Naive B cell (primary cell): ENCODE measurements at regions not wholly inside any gene's neighbourhood (a gene's known extent, or its start where the extent isn't known, plus 50 kb on each side); places are given as distances from the start of the nearest gene placed in this dataset.

Experiments
- ATAC-seq, 2 donors: fragments of 150-1000 bp; cut with Tn5 transposase; 2 replicates each; pipeline ENCODE4 v1.10.0; 2021; ENCODE audit warnings: low read depth in 2 of 2, mild to moderate bottlenecking in 2 of 2, moderate library complexity in 2 of 2
- DNase-seq: peaks from one replicate; pipeline ENCODE4 v3.0.0; 2022
- H3K27ac Mint-ChIP-seq, 6 donors: one replicate each; pipeline ENCODE4 v1.8.0; 2020 to 2022; ENCODE audit warnings: mild to moderate bottlenecking in 6 of 6, mixed read lengths in 6 of 6, moderate library complexity in 5 of 6, inconsistent platforms in 2 of 6
- H3K27me3 Mint-ChIP-seq, 3 donors: one replicate each; pipeline ENCODE4 v1.8.0; 2021 to 2022; ENCODE audit warnings: mixed read lengths in 3 of 3, mild to moderate bottlenecking in 1 of 3
- H3K36me3 Mint-ChIP-seq, 2 donors: one replicate each; pipeline ENCODE4 v1.8.0; 2020 to 2022; ENCODE audit warnings: mixed read lengths in 2 of 2, inconsistent platforms in 1 of 2, mild to moderate bottlenecking in 1 of 2
- H3K4me1 Mint-ChIP-seq, 3 donors: one replicate each; pipeline ENCODE4 v1.8.0; 2020 to 2022; ENCODE audit warnings: mixed read lengths in 3 of 3, inconsistent platforms in 1 of 3, mild to moderate bottlenecking in 1 of 3, moderate library complexity in 1 of 3
- H3K4me3 Mint-ChIP-seq, 8 donors: one replicate each; pipeline ENCODE4 v1.8.0; 2020 to 2022; ENCODE audit warnings: mild to moderate bottlenecking in 8 of 8, mixed read lengths in 8 of 8, moderate library complexity in 8 of 8, inconsistent platforms in 2 of 8
- H3K9me3 Mint-ChIP-seq, 7 donors: one replicate each; pipeline ENCODE4 v1.8.0; 2020 to 2022; ENCODE audit warnings: mixed read lengths in 7 of 7, mild to moderate bottlenecking in 5 of 7, inconsistent platforms in 2 of 7, moderate library complexity in 1 of 7

- no peak overlapping the region for H3K4me3 Mint-ChIP-seq
- H3K4me1 Mint-ChIP-seq, result no peaks in the 10 kb centered on the region
- H3K27ac Mint-ChIP-seq, result no peak overlapping the region
- ATAC-seq (no peak), DNase-seq (no peak)
- no peaks in the 10 kb centered on the region for H3K27me3 Mint-ChIP-seq
- peaks cover 0 to 21% (median 7%) of the 10 kb centered on the region in 7 donors for H3K9me3 Mint-ChIP-seq
- H3K36me3 Mint-ChIP-seq, result no peaks in the 10 kb centered on the region
Observed at GRCh38 chr14:97820781-97821180, 1023.6 kb downstream of the VRK1 start.

GRCh38 chr14:97824218-97824617 is 1027.0 kb downstream of the VRK1 start:
- DNase-seq (no peak), ATAC-seq (no peak)
- H3K27me3 Mint-ChIP-seq, result no peaks in the 10 kb centered on the region
- no peak overlapping the region for H3K4me3 Mint-ChIP-seq
- no peaks in the 10 kb centered on the region for H3K4me1 Mint-ChIP-seq
- H3K27ac Mint-ChIP-seq, result no peak overlapping the region
- H3K36me3 Mint-ChIP-seq, result no peaks in the 10 kb centered on the region
- H3K9me3 Mint-ChIP-seq, result peaks cover 0 to 14% (median 5%) of the 10 kb centered on the region in 7 donors

DNA sequence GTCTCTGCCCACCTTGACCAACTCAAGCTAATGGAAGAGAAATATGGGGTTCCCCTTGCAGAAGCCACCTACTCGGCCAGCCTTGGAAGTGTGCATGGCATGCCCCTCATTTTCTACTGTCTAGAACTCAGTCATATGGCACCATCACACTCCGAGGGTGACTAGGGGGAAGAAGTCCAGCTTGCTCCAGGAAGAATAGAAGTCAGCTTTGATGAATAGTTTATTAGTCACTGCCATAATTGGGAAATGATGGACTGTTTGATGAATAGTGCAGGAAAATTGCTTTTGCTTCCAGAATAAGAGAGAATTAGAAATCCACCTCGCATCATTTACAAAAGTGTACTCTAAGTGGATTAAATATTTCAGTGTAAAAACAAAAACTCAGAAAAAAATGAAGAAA is 1030.6 kb downstream of the VRK1 start:
- peaks cover 0 to 5% (median 0%) of the 10 kb centered on the region in 3 donors for H3K27me3 Mint-ChIP-seq
- peaks cover 3 to 14% (median 8%) of the 10 kb centered on the region in 7 donors for H3K9me3 Mint-ChIP-seq
- no peak overlapping the region for H3K27ac Mint-ChIP-seq
- H3K4me1 Mint-ChIP-seq, result no peaks in the 10 kb centered on the region
- ATAC-seq (no peak), DNase-seq (no peak)
- no peak overlapping the region for H3K4me3 Mint-ChIP-seq
- H3K36me3 Mint-ChIP-seq, result no peaks in the 10 kb centered on the region

DNA sequence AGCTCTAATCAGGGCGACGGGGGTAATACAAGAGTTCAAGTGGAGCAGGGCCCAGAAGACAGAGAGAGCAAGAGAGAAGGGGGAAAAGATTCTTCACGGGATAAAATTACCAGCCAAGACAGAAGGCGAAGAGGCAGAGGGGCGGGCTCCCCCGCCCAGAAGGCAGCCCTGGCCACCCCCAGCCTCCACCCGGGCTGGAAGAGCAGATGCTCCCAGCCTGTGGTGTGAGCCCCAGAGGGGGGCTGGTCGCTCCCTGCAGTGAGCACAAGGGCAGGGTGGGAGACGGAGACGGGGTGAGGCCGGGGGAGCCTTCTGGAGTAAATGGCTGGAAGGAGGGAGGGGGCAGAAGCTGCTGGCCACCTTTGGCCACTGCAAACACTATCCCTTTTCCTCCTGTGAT is 1035.6 kb downstream of the VRK1 start:
- ATAC-seq, result no peak
- Mint-ChIP-seq H3K4me3 (no peak overlapping the region), H3K27me3 (peaks cover 0 to 5% (median 0%) of the 10 kb centered on the region in 3 donors), H3K9me3 (peaks cover 0 to 8% (median 0%) of the 10 kb centered on the region in 7 donors), H3K36me3 (no peaks in the 10 kb centered on the region), H3K4me1 (no peaks in the 10 kb centered on the region), H3K27ac (no peak overlapping the region)
- no peak for DNase-seq

GRCh38 chr14:97838986-97839385 is 1041.8 kb downstream of the VRK1 start:
- ATAC-seq (no peak), DNase-seq (no peak)
- H3K36me3 Mint-ChIP-seq, result no peaks in the 10 kb centered on the region
- H3K27ac Mint-ChIP-seq, result no peak overlapping the region
- peaks cover 0 to 6% (median 0%) of the 10 kb centered on the region in 7 donors for H3K9me3 Mint-ChIP-seq
- no peaks in the 10 kb centered on the region for H3K4me1 Mint-ChIP-seq
- no peak overlapping the region for H3K4me3 Mint-ChIP-seq
- H3K27me3 Mint-ChIP-seq, result no peaks in the 10 kb centered on the region

- Mint-ChIP-seq H3K27ac (no peak overlapping the region), H3K36me3 (no peaks in the 10 kb centered on the region), H3K27me3 (no peaks in the 10 kb centered on the region), H3K4me1 (no peaks in the 10 kb centered on the region), H3K9me3 (peaks cover 0 to 6% (median 0%) of the 10 kb centered on the region in 7 donors), H3K4me3 (no peak overlapping the region)
- DNase-seq, result no peak
- ATAC-seq, result no peak
Observed at GRCh38 chr14:97840159-97840558, 1043.0 kb downstream of the VRK1 start.

GRCh38 chr14:97841762-97842161 is 1044.6 kb downstream of the VRK1 start:
- no peak for DNase-seq
- H3K27me3 Mint-ChIP-seq, result no peaks in the 10 kb centered on the region
- peak overlapping the region in 1 of 8 donors; percentile 22 for H3K4me3 Mint-ChIP-seq
- H3K27ac Mint-ChIP-seq, result no peak overlapping the region
- no peaks in the 10 kb centered on the region for H3K4me1 Mint-ChIP-seq
- ATAC-seq, result no peak
- H3K36me3 Mint-ChIP-seq, result no peaks in the 10 kb centered on the region
- peaks cover 0 to 6% (median 0%) of the 10 kb centered on the region in 7 donors for H3K9me3 Mint-ChIP-seq

DNA sequence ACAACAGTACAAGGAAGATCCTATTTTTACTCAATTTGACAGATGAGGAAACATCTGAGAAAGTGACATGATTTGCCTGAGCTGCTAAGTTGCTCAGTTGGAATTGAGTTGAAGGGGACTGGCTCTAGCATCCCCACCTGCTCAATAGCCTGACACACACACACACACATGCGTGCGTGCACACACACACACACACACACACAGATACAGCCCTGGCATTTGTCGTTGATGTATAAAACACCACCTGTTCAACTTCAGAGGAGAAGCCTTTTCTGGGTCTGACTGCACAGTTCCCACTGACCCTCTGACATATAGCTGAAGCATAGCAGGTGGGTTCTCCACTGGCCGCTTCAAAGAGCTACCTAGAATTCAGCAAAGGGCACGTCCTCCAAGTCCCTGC is 1045.9 kb downstream of the VRK1 start:
- peaks cover 0 to 6% (median 0%) of the 10 kb centered on the region in 7 donors for H3K9me3 Mint-ChIP-seq

DNA sequence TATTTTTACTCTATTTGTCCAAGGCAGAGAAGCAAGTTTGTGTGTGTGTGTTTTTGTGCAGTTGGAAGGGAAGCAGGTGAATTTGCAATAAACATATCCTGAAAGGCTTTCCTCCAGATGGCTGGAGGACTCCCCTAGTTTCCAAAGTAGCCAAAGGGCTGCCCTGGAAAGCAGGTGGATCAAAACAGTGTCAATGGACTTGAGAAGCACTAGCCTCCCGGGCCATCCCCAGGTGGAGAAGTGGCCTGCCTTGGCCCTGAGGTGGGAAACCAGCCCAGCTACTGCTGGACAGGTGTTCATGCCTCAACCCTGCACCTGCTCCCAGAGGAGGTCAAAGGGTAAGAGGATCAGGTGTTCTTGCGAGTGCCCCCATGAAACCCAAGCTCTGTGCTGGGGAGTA is 1046.9 kb downstream of the VRK1 start:
- H3K9me3 Mint-ChIP-seq, result peaks cover 0 to 6% (median 0%) of the 10 kb centered on the region in 7 donors
- no peaks in the 10 kb centered on the region for H3K36me3 Mint-ChIP-seq
- DNase-seq (no peak), ATAC-seq (no peak)
- no peaks in the 10 kb centered on the region for H3K27me3 Mint-ChIP-seq
- no peak overlapping the region for H3K4me3 Mint-ChIP-seq
- H3K27ac Mint-ChIP-seq, result no peak overlapping the region
- H3K4me1 Mint-ChIP-seq, result no peaks in the 10 kb centered on the region

More for the DNA sequence above, 1045.9 kb downstream of the VRK1 start:
- H3K4me1 Mint-ChIP-seq, result no peaks in the 10 kb centered on the region
- no peak overlapping the region for H3K27ac Mint-ChIP-seq
- H3K4me3 Mint-ChIP-seq, result no peak overlapping the region
- no peaks in the 10 kb centered on the region for H3K36me3 Mint-ChIP-seq
- DNase-seq (no peak), ATAC-seq (no peak)
- H3K27me3 Mint-ChIP-seq, result no peaks in the 10 kb centered on the region

- Mint-ChIP-seq H3K27ac (no peak overlapping the region), H3K9me3 (peaks cover 0 to 6% (median 0%) of the 10 kb centered on the region in 7 donors), H3K4me3 (no peak overlapping the region), H3K27me3 (no peaks in the 10 kb centered on the region), H3K4me1 (no peaks in the 10 kb centered on the region), H3K36me3 (no peaks in the 10 kb centered on the region)
- DNase-seq (no peak), ATAC-seq (no peak)
Observed at GRCh38 chr14:97846156-97846555, 1049.0 kb downstream of the VRK1 start.

DNA sequence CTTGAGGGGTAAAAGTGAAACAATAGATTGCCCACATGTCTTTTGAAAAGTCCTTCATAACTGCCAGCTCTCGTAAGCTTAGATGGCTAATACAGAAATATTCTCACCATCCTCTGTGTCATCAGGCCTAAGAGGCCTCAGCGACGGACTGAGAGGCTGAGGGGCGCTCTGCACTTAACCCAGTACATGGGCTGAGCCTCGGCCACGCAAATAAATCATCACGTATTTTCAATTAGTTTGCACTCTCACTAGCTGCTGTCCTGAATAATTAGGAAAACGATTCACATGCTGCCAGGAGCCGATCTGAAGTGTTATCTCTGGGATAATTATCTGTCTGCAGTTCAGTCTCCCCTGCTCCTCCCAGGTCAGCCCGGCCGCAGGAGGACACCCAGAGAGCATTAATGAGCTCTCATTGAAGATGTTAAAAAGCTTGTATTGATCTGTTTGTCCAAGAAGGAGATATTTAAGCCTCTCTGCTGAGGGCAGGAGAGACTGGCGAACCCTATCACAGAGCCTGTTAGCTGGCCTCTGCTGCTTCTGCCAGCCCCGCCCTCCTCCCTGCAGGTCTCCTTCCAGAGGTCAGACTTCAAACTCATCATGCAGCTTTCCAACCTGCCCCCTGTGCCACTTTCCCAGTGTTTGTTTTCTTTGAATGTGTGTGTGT is 1051.3 kb downstream of the VRK1 start:
- no peak overlapping the region for H3K27ac Mint-ChIP-seq

GRCh38 chr14:97850466-97850865 is 1053.3 kb downstream of the VRK1 start:
- Mint-ChIP-seq H3K4me3 (no peak overlapping the region), H3K36me3 (no peaks in the 10 kb centered on the region), H3K4me1 (no peaks in the 10 kb centered on the region), H3K9me3 (peaks cover 0 to 4% (median 0%) of the 10 kb centered on the region in 7 donors), H3K27ac (no peak overlapping the region), H3K27me3 (no peaks in the 10 kb centered on the region)
- ATAC-seq (no peak), DNase-seq (no peak)

More for the DNA sequence above, 1051.3 kb downstream of the VRK1 start:
- ATAC-seq (no peak), DNase-seq (no peak)
- Mint-ChIP-seq H3K27me3 (no peaks in the 10 kb centered on the region), H3K4me3 (no peak overlapping the region), H3K36me3 (no peaks in the 10 kb centered on the region), H3K9me3 (no peaks in the 10 kb centered on the region), H3K4me1 (no peaks in the 10 kb centered on the region)

GRCh38 chr14:97850886-97851285 is 1053.7 kb downstream of the VRK1 start:
- no peak overlapping the region for H3K4me3 Mint-ChIP-seq
- no peak for DNase-seq
- no peaks in the 10 kb centered on the region for H3K27me3 Mint-ChIP-seq
- H3K4me1 Mint-ChIP-seq, result no peaks in the 10 kb centered on the region
- peaks cover 0 to 4% (median 0%) of the 10 kb centered on the region in 7 donors for H3K9me3 Mint-ChIP-seq
- no peak for ATAC-seq
- H3K27ac Mint-ChIP-seq, result no peak overlapping the region
- no peaks in the 10 kb centered on the region for H3K36me3 Mint-ChIP-seq

DNA sequence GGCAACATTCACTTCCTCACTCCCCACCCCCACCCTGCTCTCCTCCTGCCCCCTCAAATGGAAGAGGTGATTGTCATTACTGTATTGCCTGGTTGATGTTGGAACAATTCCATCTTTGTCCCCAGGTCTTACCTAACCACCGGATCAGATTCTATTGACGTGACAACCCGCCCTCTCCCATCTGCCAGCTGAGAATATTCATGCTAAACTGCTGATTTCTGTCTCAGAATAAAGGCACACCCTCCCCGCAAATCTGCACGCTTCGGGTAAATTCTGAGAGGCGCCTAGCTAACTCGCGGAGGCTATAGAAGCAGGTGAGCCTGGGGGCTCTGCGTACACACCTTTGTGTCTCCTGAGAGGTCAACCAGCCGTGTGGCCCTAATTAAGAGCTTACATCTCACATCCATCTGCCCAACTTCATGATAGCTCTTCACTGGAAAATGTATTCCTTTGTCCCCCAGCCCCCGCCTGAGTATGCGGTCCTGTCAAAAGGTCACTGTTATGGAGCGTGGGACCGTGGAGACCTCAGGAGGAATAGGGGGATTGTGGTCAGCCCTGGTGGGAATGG is 1054.3 kb downstream of the VRK1 start:
- H3K27ac Mint-ChIP-seq, result no peak overlapping the region
- no peak overlapping the region for H3K4me3 Mint-ChIP-seq
- H3K4me1 Mint-ChIP-seq, result no peaks in the 10 kb centered on the region
- H3K36me3 Mint-ChIP-seq, result no peaks in the 10 kb centered on the region
- no peaks in the 10 kb centered on the region for H3K27me3 Mint-ChIP-seq
- DNase-seq (no peak), ATAC-seq (no peak)
- peaks cover 0 to 4% (median 0%) of the 10 kb centered on the region in 7 donors for H3K9me3 Mint-ChIP-seq
